Activated CD8-positive, alpha-beta memory T cell treated with anti-CD3 and anti-CD28 coated beads, Interleukin-2, amount 50 U/mL, for 48 hours (primary cell): ENCODE measurements at regions not wholly inside any gene's neighbourhood (a gene's known extent, or its start where the extent isn't known, plus 50 kb on each side); places are given as distances from the start of the nearest gene placed in this dataset.
"Not testable (repeated sequence)": the region's sequence is repeated elsewhere in the genome, so short reads cannot be mapped to it uniquely, and the experiment has no call there.

ENCODE experiments used
- DNase-seq: peaks from one replicate; pipeline ENCODE4 v3.0.0-alpha.2; 2020

DNA sequence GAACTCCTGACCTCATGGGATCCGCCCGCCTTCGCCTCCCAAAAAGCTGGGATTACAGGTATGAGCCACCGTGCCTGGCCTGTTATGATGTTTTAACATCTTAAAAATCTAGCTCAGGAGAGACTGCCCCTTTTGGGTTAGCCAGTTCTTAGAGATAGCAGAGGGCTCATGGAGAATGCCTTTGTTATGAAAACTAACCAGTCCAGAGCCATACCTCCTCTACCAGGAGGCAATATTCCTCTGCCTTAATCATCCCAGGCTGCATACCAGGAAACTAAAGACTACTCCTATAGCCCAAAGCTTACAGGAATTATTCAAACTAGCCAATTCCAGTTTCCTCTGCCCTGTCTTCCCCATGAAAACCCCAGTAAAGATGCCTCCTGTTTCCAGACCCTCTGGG lies 96.0 kb upstream of the MDM1 start:
- no peak for DNase-seq

DNA sequence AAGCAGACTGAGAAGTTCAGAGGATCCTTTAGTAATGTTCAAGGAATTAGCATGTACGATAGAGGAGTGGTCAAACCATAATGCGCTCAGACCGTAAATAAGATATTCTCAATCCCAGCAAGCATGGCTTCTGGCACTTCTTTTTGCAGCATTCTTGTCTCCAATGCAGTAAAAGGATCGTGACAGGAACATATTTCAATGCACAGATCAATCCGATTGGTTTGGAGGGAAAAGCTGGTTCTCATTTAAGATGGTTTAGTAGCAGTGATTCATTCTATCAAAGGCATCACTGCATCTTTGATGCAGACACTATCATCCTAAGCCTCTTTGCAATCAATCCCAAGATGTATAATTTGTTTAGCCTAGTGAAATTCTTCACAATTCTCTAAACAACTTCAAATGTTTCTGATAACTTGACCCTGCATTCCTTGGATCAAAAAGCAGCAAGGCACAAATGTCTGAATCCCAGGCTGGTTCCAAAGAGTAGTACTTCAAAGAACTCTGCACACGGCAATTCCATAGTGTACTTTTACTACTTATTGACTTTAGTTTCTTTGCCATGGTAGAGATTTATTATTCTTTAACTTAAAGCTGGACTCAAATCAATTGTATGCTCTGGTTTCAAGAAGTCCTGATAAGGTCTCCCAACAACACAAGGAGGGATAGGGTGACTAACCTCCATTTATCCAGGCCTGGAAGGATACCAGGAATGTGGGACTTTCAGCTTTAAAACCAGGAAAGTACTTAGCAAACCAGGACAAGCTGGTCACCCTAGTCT lies 96.8 kb upstream of the MDM1 start:
- no peak for DNase-seq

DNA sequence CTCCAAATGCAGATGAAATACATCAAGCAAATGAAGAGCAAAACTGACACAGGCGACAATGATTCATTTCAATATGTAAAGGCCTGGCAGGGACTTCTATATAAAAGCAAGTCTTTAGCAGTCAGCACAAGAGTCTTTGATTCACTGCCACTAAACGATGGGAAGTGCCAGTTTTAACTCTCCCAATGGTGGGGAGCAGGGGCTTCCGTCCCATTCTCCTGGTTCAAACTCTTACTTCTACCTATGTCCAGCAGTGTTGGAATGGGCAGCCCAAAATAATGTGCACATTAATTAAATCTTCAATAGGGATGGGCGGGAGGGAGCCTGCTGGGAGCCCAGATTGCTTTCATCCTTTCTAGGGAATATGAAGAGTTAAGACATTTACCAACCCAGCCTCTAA lies 97.5 kb upstream of the MDM1 start:
- DNase-seq: no peak

DNA sequence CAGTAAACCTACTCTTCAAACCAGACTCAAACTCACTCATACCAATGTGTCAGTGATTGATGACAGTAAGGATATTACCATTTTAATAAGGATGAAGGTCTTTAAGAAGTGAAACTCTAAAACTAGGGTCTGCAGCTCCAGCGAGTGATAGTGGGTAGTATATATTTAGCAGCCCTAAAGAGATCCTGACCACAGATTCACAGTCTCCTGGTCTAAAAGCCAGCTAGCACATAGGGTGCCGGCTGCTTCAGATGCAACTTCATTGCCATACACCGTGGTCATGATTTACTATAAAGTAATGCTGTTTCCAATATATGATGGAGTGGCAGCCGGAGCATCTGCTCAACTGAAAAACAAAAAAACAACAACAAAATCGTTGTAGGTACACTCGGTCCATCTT lies 99.6 kb upstream of the MDM1 start:
- DNase-seq: no peak

DNA sequence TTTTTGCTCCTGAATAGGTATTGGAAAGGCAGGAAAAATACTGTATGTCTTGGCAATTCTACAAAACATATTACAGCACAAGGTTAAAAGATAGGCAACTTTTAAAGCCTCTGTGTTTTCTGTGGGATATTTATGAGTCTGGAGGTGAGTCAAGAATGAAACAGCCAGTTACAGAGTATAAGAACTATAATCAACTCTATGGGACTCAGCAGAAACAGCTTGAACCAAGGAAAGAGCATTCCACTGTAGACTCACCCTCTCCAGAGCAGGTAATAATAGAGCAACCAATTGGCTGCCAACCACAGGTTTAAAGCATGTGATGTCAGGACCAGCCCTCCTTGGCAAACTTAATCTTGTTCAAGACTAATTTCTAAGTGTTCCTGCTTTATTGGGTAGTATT lies 100.5 kb upstream of the MDM1 start:
- no peak for DNase-seq

DNA sequence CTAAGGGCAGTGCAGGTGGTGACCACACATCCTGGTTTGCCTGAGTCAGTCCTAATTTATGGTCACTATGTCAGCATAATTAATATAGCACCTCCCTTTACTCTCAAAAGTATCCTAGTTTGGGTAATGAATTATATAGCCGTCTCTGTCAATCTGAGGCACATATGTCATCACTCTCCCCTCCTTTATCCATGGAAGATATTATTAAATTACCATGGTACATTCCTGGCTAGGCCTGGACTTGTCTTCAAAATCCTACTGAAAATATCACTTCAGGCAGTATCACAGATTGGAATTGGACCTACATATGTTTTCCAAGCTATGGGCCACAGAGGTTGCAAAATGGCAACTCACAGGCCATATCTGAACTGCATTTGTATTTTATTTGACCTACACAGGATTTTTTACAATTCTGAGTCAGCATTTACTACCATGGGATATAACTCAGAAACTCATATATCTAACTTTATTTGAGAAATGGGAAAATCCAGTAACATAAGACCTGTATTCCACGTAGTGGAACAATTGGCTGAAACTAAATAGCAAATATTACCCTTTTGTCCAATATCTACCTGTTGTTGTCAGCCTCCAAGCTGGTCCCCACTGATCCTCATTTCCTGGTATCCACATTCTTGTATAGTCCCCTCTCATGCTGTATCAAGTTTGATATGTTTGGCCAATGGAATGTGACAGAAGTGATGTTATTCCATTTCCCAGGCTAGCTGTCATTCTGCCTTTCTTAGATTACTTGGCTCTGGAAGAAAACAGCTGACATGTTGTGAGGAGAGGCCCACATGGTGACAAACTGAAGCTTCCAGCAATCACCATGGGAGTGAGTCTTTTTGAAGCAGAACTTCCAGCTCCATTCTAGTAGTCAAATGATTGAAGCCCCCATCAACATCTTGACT lies 102.5 kb upstream of the MDM1 start:
- DNase-seq: no peak

DNA sequence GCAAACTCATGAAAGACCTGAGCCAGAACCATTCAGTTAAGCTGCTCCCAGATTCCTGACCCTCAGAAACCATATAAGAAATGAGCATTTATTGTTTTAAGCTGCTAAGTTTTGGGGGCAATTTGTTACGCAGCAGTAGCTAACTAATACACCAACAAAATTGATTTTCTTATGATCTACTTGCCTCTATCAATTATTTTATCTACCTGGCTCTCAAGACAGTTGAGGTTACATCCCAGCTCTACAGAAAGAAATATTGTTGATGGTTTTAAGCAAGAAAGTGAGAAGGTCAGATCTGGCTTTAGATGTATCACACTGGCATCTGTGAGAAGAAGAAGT lies 103.1 kb upstream of the MDM1 start:
- no peak for DNase-seq

DNA sequence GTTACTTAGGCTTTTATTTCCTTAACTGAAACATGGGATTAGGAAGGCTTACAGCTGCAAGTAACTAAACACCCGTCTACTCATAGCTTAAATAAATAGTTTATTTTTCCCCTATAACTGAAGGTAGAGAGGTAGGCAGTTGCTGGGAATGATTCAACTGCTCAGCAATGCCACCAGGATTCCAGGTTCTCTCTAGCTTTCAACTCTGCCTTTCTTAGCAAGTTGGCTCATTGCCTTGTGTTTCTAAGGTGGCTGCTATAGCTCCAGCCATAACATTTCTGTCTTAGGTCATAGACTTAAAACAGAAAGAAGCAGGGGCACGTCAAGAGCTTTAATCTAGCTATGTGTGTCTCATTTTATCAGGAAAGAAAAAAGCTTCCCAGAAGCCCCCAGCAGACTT lies 103.7 kb upstream of the MDM1 start:
- no peak for DNase-seq

DNA sequence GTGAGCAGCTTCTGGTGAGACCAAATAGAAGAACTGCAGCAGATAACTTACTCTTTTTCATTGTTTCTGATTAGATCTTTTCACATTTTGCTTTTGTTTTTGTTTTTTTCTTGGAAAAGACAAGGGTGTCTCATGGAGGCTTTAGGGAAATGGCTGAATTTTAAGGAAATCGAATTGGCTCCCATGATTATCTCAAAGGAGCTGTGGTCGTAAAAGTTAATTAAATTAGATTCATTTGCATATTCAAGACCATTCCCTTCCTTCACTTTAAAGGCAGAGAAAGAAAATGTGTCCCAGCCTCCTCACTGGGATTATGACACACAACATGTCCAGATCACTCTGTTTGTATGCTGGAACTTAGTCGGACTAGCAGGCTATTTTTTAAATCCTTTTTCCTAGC lies 106.4 kb upstream of the MDM1 start:
- no peak for DNase-seq

DNA sequence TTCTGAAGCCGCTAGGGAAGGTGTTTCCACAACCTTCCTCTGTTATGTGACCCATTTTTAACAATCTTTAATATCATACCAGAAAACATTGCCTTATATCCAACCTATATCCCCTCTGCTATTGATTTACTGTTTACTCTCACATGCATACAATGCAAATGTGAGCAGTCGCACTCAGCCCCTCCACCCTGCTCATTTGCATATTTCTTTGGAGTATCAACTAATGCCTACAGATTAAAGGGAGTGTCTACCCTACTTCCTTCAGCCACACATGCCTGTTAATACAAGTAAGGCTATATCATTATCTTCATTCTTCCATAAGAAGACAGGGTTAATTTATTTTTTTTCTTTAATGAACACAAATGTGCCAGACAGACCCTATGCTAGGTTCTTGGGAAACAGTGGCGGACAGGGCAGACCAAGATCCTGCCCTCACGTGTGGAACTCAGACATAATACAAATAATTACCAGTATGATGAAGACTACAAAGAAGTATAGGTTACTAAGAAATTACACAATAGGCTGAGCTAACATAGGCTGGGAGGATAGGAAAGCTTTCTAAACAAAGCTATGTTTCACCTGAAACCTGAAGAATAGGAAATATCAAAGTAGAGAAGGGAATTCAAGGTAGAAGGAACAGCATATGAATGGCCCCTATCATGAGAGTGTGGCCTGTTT lies 107.3 kb upstream of the MDM1 start:
- no peak for DNase-seq

DNA sequence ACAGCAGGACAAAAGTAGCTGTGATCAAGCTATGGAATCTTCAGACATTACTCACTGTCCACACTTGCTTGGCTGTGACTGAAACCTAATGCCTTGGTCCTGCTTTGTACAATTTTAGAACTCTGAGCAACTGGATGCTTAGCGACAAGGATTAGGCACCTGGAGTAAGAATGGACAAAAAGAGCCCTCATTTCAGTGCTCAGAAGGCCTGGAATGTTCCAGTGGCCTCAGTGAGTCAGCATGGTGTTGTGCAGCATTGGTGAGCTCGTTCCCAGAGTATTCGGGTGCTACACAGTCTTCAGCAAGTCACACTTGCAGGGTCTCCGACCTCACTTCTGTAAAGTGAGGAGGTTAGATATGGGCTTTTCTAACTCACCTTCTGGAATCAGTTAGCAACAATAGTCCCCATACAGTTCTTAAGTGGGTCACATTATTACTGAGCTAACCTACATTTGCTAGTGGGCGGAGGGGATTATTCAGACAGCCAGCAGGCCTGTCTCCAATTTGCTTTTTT lies 108.0 kb upstream of the MDM1 start:
- DNase-seq: no peak

DNA sequence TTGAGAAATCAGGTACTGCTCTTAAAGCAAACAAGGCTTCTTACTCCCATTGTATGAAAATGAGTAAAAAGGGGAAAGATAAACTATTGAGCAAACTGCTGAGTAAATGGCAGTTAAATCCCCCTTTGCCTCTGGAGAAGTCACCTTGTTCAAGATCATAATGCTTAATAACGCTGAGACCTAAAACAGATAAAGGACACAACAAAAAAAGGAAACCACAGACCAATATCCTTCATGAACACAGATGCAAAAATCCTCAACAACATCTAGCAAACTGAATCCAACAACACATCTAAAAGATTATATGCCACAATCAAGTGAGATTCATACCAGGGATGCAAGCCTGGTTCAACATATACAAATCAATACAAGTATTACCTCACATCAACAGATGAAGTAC lies 109.0 kb upstream of the MDM1 start:
- DNase-seq: no peak

DNA sequence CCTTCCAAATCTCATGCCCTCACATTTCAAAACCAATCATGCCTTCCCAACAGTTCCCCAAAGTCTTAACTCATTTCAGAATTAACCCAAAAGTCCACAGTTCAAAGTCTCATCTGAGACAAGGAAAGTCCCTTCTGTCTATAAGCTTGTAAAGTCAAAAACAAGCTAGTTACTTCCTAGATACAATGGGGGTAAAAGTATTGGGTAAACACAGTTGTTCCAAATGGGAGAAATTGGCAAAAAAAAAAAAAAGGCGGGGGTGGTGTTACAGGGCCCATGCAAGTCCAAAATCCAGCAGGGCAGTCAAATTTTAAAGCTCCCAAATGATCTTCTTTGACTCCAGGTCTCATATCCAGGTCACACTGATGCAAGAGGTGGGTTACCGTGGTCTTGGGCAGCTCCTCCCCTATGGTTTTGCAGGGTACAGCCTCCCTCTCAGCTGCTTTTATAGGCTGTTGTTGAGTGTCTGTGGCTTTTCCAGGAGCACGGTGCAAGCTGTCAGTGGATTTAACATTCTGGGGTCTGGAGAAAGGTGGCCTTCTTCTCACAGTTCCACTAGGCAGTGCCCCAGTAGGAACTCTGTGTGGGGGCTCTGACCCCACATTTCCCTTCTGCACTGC lies 110.3 kb upstream of the MDM1 start:
- not testable (repeated sequence) for DNase-seq

DNA sequence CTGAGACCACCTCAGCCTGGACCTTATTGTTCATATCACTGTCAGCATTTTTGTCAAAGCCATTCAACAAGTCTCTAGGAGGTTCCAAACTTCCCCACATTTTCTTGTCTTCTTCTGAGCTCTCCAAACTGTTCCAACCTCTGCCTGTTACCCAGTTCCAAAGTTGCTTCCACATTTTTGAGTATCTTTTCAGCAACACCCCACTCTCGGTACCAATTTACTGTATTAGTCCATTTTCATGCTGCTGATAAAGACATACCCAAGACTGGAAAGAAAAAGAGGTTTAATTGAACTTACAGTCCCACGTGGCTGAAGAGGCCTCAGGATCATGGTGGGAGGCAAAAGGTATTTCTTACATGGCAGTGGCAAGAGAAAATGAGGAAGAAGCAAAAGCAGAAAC lies 111.5 kb upstream of the MDM1 start:
- not testable (repeated sequence) for DNase-seq

DNA sequence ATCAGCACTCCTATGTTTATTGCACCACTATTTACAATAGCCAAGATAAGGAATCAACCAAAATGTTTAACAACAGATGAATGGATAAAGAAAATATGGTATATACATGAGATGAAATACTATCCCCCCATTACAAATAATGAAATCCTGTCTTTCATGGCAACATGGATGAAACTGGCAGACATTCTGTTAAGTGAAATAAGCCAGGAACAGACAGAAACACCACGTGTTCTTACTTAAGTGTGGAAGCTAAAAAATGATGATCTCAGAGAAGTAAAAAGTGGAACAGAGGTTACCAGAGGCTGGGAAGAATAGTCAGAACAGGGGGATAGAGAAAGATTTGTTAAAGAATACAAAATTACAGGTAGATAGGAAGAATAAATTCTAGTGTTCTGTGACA lies 113.7 kb upstream of the MDM1 start:
- no peak for DNase-seq

DNA sequence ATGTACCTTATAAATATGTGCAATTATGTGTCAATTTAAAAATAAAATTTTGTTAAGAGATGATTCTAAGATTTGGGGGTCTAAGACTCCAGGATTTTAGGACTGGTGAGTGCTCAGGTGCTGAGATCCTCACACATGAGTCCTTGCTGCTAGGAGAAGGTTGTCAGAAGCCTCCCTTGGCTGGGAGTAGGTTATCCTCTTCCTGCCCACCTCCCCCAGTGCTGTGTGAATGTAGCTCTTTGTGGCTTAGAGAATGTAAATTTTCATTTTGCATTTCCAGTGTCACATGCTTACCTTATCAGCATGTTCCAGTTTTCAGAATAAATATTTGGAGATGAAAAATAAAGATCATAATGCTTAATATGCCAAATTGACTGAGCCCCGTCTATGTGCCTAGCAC lies 114.2 kb upstream of the MDM1 start:
- DNase-seq: no peak

DNA sequence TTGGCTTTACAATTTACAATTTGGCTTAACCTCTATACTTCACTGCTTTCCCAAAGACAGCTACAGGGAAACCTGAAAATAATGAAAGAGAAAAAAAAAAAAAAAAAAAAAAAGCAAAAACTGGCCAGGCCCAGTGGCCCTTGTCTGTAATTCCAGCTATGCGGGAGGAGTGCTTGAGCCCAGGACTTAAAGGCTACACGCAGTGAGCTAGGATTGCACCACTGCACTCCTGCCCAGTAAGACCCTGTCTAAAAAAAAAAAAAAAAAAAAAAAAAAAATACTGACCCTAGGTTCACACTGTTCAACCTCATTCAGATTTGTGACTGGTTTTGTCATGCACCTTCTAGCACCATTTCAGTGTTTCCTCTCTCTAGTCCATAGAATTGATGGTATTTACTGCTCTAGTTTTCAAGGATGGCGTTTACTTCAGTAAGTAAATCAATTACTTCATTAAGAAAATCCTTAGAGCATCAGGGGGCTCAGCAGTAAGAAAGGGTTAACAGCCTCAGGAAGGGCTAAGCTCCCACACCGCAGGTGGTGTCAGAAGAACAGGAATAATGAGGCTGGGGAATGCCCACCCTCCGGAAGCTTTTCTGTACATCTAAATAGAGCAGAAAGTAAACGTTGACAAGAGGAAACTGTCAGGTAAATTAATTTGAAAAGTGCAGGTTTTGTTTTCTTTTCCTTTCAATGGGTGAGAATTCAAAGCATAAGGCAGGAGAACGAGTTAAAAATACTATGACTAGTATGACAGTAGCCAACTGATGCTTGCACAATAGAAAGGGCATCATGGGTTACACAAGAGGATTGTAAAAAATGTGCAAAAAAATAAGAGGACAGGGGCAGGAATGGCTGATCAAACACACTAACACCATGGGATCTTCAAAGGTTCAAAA lies 115.0 kb upstream of the MDM1 start:
- DNase-seq: no peak

DNA sequence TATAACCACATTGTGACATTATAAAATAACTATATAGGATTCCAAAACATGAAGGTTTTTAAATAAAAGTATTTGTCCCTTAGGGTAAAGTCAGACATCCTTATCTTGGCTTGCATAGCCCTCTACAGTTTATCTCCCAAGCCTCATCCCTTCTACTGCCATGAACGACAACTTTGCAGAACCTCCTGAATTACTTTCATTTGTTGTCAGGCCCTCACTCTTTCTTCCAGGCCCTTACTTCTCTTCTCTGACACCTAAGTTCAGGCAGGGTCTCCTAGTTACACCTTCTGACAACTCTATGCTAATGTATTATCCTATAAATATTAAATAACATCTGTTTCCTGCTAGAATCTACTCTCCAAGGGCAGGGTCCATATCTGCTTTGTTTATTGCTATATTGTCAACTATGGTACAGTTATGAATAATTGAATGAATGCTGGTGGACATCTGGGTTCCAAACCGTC lies 115.7 kb upstream of the MDM1 start:
- DNase-seq: no peak

DNA sequence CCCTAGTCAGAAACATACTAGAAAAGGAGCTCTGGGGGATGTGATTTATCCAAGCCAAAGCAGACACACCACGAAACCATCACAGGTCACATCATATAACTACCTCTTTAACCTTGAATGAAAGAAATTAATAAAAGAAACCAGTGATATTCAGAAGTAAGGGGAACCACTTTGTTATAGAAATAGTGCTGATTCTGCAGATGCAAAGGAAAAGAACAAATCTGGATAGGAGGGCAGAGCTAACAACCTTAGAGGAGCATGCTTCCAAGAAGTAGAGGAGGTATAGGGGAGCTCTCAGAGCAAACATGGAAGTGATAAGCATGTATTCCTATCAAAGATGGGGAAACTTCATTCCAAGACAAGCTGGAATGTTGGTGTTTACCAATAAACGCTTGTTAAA lies 117.0 kb upstream of the MDM1 start:
- DNase-seq: no peak

DNA sequence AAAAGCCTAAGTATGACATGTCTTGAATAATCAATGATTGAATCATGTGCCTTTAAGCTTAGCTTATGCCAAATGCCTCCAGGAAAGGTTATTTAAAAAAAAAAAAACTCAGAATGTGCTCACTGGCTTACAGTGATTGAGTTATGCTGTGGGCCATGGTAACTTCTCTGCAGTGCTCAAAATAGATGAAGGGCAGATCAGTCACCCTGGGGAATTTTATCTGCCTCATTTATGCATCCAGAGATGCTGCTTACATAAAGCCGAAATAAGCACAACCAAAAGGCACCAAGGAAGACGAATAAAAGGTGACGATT lies 118.7 kb upstream of the MDM1 start:
- no peak for DNase-seq

DNA sequence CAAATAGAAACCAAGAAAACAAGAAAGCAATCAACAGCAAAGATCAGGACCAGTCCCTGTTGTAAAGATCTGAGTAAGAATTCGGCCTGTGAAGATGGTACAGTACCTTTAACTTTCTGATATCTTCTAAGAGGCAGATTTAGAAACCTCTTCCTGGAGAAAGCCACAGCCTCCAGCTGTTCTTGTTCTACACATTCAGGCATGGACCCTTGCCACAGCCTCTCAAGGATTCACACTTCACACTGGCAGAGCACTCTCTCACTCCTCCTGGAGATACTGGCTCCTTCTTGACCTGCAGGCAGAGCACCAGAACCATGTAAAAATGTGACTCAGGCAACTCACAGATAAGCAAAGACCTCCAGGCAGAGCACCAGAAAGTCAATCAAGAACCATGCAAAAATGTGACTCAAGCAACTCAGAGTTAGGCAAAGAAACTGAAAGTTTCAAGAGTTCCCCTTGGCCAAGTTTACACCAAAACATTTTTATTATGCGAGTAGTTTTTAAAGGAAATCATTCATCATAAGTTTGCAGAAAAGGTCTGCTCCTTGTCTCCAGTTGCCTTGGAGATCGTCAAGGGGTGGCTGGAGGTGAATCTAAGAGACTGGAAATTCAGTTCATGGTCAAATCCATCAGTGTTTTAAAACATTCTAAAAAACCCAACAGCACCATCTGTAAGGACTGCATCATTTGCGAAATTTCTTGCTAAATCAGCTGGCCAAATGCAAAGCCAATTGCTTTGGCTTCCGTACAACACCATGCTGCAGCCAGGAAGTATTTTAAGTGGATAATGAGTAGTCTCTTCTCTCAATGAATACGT lies 119.3 kb upstream of the MDM1 start:
- DNase-seq: peak; percentile 75
